ENCODE measurements at regions not wholly inside any gene's neighbourhood (a gene's known extent, or its start where the extent isn't known, plus 50 kb on each side); places are given as distances from the start of the nearest gene placed in this dataset.

DNA sequence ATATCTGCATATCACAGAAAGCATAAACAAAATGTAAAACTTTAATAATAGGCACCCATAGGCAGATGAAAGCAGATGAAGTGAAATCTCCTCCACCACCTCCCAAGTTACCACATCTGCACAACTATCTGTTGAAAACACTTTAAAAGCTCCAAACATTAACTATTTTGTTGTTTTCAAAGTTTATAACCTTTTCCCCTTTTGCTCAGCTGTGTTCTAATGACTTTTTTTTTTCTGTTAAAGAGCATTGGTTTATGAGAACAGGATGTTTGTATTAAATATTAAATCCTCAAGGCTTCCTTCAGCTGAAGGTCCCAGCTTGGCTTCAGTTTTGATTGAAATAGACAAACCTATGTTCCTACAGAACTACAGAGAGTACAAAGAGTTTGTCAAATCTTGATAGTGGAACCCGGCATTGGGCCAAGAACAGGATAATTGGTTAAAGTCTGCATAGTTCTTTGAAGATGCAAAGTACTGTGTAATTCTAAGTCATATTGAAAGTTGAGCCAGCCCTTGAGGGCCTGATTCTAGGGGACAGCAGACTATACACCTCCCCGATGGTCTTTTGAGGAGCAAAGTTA, 255.1 kb upstream of the JAG1 start:
- no peak overlapping the region for H3K4me3 ChIP-seq (ENCODE audit: low read depth, low read length)
- TF ChIP-seq, protein P1, sequence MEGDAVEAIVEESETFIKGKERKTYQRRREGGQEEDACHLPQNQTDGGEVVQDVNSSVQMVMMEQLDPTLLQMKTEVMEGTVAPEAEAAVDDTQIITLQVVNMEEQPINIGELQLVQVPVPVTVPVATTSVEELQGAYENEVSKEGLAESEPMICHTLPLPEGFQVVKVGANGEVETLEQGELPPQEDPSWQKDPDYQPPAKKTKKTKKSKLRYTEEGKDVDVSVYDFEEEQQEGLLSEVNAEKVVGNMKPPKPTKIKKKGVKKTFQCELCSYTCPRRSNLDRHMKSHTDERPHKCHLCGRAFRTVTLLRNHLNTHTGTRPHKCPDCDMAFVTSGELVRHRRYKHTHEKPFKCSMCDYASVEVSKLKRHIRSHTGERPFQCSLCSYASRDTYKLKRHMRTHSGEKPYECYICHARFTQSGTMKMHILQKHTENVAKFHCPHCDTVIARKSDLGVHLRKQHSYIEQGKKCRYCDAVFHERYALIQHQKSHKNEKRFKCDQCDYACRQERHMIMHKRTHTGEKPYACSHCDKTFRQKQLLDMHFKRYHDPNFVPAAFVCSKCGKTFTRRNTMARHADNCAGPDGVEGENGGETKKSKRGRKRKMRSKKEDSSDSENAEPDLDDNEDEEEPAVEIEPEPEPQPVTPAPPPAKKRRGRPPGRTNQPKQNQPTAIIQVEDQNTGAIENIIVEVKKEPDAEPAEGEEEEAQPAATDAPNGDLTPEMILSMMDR (conservative IDR thresholded peaks at IDR 0.05; ENCODE audit: low read depth, low read length), result no peak
- no peak for DNase-seq (ENCODE audit: low read depth)

DNA sequence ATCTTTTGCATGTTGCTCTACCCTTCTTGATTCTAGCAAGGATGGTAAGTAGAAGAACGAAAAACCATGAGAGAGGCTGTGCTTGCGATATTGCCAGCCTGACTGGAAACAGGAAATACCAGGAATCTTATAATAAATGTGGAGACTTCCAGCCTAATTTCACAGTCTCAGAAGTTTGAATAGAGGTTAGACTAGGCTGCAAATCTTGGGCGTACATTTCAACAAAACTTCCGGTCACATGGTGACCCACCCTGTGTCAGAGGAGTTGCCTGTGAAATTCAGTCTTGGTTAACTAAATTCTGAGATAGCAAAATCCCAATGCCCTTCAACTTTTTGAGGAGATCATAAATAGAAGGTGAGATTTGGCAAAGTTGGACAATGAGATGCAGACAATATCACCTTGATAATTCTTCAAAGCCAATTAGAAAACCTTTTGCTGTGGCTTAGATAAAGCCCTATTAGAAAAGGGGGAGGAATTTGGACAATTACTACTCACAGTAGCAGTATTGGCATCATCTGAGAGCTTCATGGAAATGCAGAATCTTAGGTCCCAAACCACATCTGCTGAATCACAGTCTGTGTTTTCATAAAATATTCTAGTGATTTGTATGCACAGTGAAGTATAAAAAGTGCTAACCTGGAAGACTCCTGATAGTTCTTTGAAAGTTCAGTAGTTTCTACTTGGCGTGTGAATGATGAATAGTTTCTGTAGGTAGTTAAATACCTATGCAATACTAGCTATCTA, 262.0 kb upstream of the JAG1 start:
- TF ChIP-seq, protein P1 (conservative IDR thresholded peaks at IDR 0.05; ENCODE audit: low read depth, low read length), result no peak
- no peak for DNase-seq (ENCODE audit: low read depth)
- no peak overlapping the region for H3K4me3 ChIP-seq (ENCODE audit: low read depth, low read length)

DNA sequence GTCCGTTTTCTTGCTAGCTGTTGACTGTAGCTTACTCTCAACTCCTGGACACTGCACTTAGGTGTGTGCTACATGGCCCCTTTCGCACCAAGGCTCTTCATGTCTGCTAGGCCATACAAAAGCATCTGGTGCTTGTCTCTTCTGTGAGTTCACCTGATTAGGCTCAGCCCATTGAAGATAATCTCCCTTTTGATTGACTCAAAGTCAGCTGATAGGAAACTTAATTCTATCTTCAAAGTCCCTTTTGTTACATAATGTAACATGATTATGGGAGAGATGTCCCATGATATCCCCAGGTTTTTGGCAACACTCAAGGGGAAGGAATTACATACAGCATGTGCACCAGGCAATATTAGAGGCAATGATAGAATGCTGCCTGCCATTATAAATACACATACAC, 263.0 kb upstream of the JAG1 start:
- no peak overlapping the region for H3K4me3 ChIP-seq (ENCODE audit: low read depth, low read length)
- no peak for DNase-seq (ENCODE audit: low read depth)
- TF ChIP-seq, protein P1 (conservative IDR thresholded peaks at IDR 0.05; ENCODE audit: low read depth, low read length), result no peak

GRCh38 chr20:10939331-10939941, 265.6 kb upstream of the JAG1 start:
- no peak for DNase-seq (ENCODE audit: low read depth)
- TF ChIP-seq, protein P1 (conservative IDR thresholded peaks at IDR 0.05; ENCODE audit: low read depth, low read length), result no peak
- no peak overlapping the region for H3K4me3 ChIP-seq (ENCODE audit: low read depth, low read length)

DNA sequence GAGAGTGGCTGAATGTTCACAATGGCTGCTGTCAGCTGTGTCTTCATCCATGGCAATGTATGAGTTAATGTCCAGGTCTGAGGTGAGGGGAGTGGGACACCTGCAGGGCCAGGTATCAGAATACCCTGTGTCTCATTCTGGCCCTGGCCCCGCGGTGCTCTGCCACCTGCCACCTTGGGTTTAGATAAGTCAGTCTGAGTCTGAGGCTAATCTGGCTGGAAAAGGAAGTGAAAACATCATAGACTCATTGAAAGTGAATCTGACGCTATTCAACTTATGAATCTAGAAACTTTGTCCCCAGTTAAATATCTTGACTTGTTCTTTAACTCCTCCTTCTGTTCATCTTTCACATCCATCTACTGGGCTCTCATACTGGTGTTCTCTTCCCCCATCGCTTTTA, 267.1 kb upstream of the JAG1 start:
- H3K4me3 ChIP-seq (ENCODE audit: low read depth, low read length), result no peak overlapping the region
- DNase-seq (ENCODE audit: low read depth), result no peak
- TF ChIP-seq, protein P1 (conservative IDR thresholded peaks at IDR 0.05; ENCODE audit: low read depth, low read length), result no peak

DNA sequence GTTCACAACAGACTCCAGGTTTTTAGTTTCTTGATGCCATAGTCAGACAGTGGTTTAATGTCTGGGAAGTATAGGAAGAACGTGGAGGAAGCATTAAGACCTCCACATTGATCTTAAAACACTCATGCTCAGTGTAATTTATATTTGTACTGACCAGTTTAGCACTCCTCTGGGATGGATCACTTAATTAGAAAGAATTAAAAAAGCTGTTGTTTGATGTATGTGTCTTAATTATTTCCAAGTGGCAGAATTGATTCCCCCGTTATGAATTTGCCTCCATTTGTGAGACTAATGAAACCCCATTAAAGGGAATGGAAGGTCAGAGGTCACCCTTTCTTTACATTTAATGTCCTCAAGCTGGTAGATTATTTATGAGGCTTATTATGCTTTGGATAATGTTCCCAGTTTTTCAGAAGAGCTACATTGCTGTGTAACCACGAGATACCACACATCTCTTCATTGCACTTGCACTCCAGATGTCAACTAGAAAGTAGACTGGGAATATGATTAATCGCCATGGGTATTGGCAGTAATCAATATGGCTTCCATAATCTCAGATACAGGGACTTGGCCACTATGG, 270.0 kb upstream of the JAG1 start:
- no peak overlapping the region for H3K4me3 ChIP-seq (ENCODE audit: low read depth, low read length)
- TF ChIP-seq, protein P1 (conservative IDR thresholded peaks at IDR 0.05; ENCODE audit: low read depth, low read length), result no peak
- DNase-seq (ENCODE audit: low read depth), result no peak
